Cardiac muscle cell (in vitro differentiated cells and primary cell): ENCODE measurements at regions not wholly inside any gene's neighbourhood (a gene's known extent, or its start where the extent isn't known, plus 50 kb on each side); places are given as distances from the start of the nearest gene placed in this dataset.
A peak's percentile ranks its signal among the peaks of the same experiment; 100 is the strongest.

Experiments
- DNase-seq, 2 donors: peaks; one replicate each; pipeline versions ENCODE4 v3.0.0 to v3.0.0-alpha.2; 2010 to 2017; ENCODE audit warnings: low read depth in 1 of 2, low spot score in 1 of 2
- H3K27ac ChIP-seq: fragments of 200-600 bp; sonication (generic); 2 replicates; pipeline ENCODE4 v1.5.1; 2016
- H3K27me3 ChIP-seq: fragments of 200-600 bp; sonication (generic); 2 replicates; pipeline ENCODE4 v1.6.0; 2016; ENCODE audit warnings: control low read depth
- H3K36me3 ChIP-seq: fragments of 200-600 bp; sonication (generic); 2 replicates; pipeline ENCODE4 v1.5.1; 2016; ENCODE audit warnings: control low read depth
- H3K4me1 ChIP-seq: fragments of 200-600 bp; sonication (generic); 2 replicates; pipeline ENCODE4 v1.8.1; 2017; ENCODE audit warnings: low read depth, mild to moderate bottlenecking, mixed run types
- H3K4me3 ChIP-seq: fragments of 200-600 bp; sonication (generic); 2 replicates; pipeline ENCODE4 v1.5.1; 2016; ENCODE audit warnings: mild to moderate bottlenecking
- H3K9me3 ChIP-seq: fragments of 200-600 bp; sonication (generic); 2 replicates; pipeline ENCODE4 v1.5.1; 2017; ENCODE audit warnings: low read depth, mild to moderate bottlenecking, control low read depth
- CTCF ChIP-seq: IDR thresholded peaks from 2 replicates; pipeline ENCODE4 v1.5.1; 2012; ENCODE audit warnings: low read depth, mild to moderate bottlenecking, low read length

DNA sequence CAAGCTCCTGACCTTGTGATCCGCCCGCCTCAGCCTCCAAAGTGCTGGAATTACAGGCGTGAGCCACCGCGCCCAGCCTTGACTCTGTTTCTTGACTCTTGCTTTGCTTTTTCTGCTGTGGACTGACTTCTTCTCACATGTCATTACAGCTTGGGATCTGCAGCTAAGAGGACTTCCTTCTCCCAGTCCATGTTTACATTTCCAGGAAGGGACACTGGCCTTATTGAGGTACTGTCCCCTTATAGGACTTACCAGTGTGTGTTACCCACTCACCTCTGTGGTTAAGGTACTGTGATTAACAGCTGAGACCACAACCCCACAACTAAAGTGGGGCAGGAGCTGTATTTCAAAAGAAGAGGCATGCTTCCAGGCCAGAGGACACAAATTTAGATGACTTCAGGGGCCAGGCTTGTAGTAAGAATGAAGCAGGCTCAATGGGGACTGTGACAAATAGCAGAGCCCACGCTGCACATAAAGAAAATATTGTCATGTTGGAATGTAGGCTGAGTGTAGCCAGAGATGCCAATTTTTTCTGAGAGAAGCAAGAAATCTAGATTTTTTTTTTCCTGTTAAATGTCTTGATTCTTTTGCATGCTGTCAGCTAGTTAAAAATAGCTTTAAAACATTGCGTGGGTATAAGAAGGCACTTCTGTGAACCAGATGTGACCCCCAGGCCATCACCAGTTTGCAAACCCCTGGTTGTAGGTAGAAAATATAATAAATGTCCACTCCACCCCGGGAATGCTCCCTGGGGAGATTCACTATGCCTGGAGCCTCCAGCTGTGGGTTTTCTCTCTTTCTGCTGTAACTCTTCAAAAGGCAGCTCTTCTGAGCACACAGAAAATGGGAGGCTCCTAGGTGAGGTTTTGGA is 75.0 kb downstream of the PTPDC1 start:
- no peak overlapping the region for H3K4me3 ChIP-seq
- no peak for TF ChIP-seq CTCF
- no peaks in the 10 kb centered on the region for H3K27me3 ChIP-seq
- peaks cover 9% of the 10 kb centered on the region for H3K4me1 ChIP-seq
- no peaks in the 10 kb centered on the region for H3K9me3 ChIP-seq
- H3K27ac ChIP-seq: peak overlapping the region; percentile 61
- no peaks in the 10 kb centered on the region for H3K36me3 ChIP-seq
- DNase-seq: peak in 1 of 2 donors; percentile 41

GRCh38 chr9:94160594-94161501 is 76.6 kb downstream of the PTPDC1 start:
- no peaks in the 10 kb centered on the region for H3K36me3 ChIP-seq
- DNase-seq: no peak
- H3K4me1 ChIP-seq: peaks cover 9% of the 10 kb centered on the region
- no peaks in the 10 kb centered on the region for H3K27me3 ChIP-seq
- H3K9me3 ChIP-seq: no peaks in the 10 kb centered on the region
- H3K27ac ChIP-seq: no peak overlapping the region
- no peak overlapping the region for H3K4me3 ChIP-seq
- no peak for TF ChIP-seq CTCF

GRCh38 chr9:94161673-94162072 is 77.4 kb downstream of the PTPDC1 start:
- Histone ChIP-seq H3K27me3 (no peaks in the 10 kb centered on the region), H3K4me3 (no peak overlapping the region), H3K27ac (no peak overlapping the region), H3K4me1 (peaks cover 9% of the 10 kb centered on the region), H3K36me3 (peaks cover 3% of the 10 kb centered on the region), H3K9me3 (no peaks in the 10 kb centered on the region)
- DNase-seq: no peak
- TF ChIP-seq CTCF: no peak

DNA sequence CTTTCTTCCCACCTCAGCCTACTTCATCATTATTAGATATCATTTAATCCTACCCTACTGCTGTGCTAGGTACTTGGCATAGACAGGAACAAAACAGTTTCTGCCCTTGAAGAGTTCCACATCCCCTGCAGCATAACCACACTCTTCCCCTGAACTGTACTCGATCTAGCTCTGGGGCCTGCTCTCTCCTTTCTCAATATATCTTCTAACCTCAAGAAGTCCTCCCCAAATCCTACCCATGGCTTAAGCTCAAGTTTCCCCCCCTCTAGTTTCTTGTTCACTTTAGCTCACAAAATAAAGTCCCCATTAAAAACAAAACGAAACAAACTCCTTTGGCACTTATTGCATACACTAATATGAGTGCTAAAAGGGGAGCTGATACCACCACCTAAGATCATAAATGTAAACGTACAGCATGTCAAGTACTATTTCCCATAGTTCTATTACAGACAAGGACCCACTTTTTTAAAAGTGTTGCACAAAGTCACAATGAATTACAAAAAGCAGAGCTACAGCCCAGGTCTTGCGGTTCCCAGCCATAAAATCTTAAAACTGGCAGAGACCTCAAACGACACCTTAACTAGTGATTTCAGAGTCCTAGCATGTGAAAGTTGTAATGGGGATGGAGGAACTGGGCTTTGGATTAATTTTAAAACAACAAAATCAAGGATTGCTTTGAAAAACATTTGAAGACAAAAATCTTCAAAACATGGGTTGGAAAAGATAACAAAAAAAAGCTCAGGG is 80.7 kb downstream of the PTPDC1 start:
- peaks cover 3% of the 10 kb centered on the region for H3K36me3 ChIP-seq
- H3K9me3 ChIP-seq: no peaks in the 10 kb centered on the region
- peaks cover 9% of the 10 kb centered on the region for H3K4me1 ChIP-seq
- TF ChIP-seq CTCF: no peak
- H3K27me3 ChIP-seq: no peaks in the 10 kb centered on the region
- no peak overlapping the region for H3K27ac ChIP-seq
- H3K4me3 ChIP-seq: no peak overlapping the region
- DNase-seq: no peak

GRCh38 chr9:94165592-94166235 is 81.5 kb downstream of the PTPDC1 start:
- peak; percentile 99 to 100 for DNase-seq
- no peaks in the 10 kb centered on the region for H3K9me3 ChIP-seq
- H3K4me1 ChIP-seq: peaks cover 14% of the 10 kb centered on the region
- H3K27me3 ChIP-seq: no peaks in the 10 kb centered on the region
- H3K4me3 ChIP-seq: peak overlapping the region; percentile 96
- no peak for TF ChIP-seq CTCF
- peaks cover 3% of the 10 kb centered on the region for H3K36me3 ChIP-seq
- peak overlapping the region; percentile 100 for H3K27ac ChIP-seq
